Fibroblast of the aortic adventitia (primary cell): ENCODE measurements at regions not wholly inside any gene's neighbourhood (a gene's known extent, or its start where the extent isn't known, plus 50 kb on each side); places are given as distances from the start of the nearest gene placed in this dataset.
A peak's percentile ranks its signal among the peaks of the same experiment; 100 is the strongest.

Experiments
- DNase-seq: peaks from one replicate; pipeline ENCODE4 v3.0.0-alpha.2; 2010; ENCODE audit warnings: low read depth
- H3K4me3 ChIP-seq: 2 replicates; pipeline ENCODE4 v1.5.1; 2011; ENCODE audit warnings: low read depth, mild to moderate bottlenecking, control low read depth, low read length, moderate library complexity
- TF ChIP-seq, protein P1 (sequence below): IDR thresholded peaks from 2 replicates; pipeline ENCODE4 v1.5.1; 2011; ENCODE audit warnings: mild to moderate bottlenecking, low read length, control low read depth, inconsistent platforms; ENCODE audit not compliant: insufficient read depth

- no peak overlapping the region for H3K4me3 ChIP-seq
- TF ChIP-seq, protein P1, sequence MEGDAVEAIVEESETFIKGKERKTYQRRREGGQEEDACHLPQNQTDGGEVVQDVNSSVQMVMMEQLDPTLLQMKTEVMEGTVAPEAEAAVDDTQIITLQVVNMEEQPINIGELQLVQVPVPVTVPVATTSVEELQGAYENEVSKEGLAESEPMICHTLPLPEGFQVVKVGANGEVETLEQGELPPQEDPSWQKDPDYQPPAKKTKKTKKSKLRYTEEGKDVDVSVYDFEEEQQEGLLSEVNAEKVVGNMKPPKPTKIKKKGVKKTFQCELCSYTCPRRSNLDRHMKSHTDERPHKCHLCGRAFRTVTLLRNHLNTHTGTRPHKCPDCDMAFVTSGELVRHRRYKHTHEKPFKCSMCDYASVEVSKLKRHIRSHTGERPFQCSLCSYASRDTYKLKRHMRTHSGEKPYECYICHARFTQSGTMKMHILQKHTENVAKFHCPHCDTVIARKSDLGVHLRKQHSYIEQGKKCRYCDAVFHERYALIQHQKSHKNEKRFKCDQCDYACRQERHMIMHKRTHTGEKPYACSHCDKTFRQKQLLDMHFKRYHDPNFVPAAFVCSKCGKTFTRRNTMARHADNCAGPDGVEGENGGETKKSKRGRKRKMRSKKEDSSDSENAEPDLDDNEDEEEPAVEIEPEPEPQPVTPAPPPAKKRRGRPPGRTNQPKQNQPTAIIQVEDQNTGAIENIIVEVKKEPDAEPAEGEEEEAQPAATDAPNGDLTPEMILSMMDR = no peak
- DNase-seq = peak; percentile 12
Observed at GRCh38 chr2:146321175-146321574, 1523.7 kb upstream of the ACVR2A start.

- TF ChIP-seq, protein P1 = no peak
- no peak overlapping the region for H3K4me3 ChIP-seq
Observed at GRCh38 chr2:146317959-146318358, 1526.9 kb upstream of the ACVR2A start.

GRCh38 chr2:146312899-146313298 lies 1531.9 kb upstream of the ACVR2A start:
- DNase-seq = peak; percentile 44

More at GRCh38 chr2:146317959-146318358, 1526.9 kb upstream of the ACVR2A start:
- DNase-seq = peak; percentile 80

DNA sequence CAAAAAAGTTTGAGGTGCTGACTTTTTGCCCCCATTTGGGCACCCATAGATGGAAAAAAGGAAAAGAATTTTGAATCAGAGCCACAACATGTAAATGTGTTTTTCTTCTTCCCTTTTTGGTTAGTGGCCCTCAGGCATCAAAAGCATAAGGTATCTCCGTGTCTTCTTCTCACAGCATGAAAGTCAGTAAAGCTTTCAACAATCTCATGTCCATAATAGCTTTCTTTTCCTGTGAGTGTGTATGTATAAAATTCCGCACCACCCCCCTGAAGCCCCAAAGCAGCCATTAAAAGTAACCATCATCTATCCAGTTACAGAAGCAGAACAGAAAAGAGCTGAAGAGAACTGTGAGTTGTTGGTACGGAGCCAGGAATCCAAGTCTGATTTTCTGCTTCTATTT lies 1539.7 kb upstream of the ACVR2A start:
- TF ChIP-seq, protein P1 = no peak
- no peak for DNase-seq
- H3K4me3 ChIP-seq = no peak overlapping the region

More at GRCh38 chr2:146312899-146313298, 1531.9 kb upstream of the ACVR2A start:
- H3K4me3 ChIP-seq = no peak overlapping the region
- TF ChIP-seq, protein P1 = peak; percentile 24

DNA sequence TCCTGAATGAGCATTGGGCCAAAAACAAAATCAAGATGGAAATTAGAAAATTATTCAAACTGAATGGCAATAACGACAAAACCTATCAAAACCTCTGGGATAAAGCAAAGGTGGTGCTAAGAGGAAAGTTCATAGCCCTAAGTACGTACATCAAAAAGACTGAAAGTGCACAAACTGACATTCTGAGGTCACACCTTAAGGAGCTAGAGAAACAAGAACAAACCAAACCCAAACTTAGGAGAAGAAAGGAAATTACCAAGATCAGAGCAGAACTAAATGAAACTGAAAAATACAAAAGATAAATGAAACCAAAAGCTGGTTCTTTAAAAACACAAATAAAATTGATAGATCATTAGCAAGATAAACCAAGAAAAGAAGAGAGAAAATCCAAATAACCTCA lies 1543.5 kb upstream of the ACVR2A start:
- no peak for DNase-seq
- TF ChIP-seq, protein P1 = no peak
- no peak overlapping the region for H3K4me3 ChIP-seq

GRCh38 chr2:146295080-146295670 lies 1549.7 kb upstream of the ACVR2A start:
- no peak overlapping the region for H3K4me3 ChIP-seq
- TF ChIP-seq, protein P1 = no peak
- no peak for DNase-seq

GRCh38 chr2:146287281-146287680 lies 1557.5 kb upstream of the ACVR2A start:
- H3K4me3 ChIP-seq = no peak overlapping the region
- no peak for DNase-seq
- TF ChIP-seq, protein P1 = no peak
